ENCODE measurements at regions not wholly inside any gene's neighbourhood (a gene's known extent, or its start where the extent isn't known, plus 50 kb on each side); places are given as distances from the start of the nearest gene placed in this dataset.

DNA sequence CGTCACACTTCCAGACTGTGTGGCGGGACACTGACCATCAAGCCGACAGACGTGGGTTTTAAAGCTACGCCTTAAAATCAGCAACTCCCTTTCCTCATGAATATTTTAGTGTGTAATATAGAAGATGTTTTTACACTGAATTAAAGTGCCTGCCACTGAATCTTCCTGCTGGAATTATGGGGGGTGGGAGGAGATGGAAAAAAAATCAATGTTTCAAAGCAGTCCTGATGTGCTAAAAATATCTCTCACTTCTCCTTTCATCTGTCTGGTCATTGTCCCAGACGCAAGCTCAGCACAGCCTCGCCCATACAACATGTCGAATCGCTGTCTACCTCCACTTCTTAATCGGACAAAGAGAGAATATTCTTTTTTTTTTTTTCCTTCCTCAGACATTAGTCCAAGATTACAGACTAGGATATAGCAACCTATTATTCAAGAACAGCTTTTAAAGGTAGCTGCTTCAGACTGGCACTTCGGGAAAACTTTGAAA lies 165.1 kb upstream of the KLF14 start:
- TF ChIP-seq TAF1 (IDR thresholded peaks at IDR 0.05; ENCODE audit: low read depth, low read length): no peak
- 0 out of 2 replicates have a peak, but pooled peaks have one; percentile 26 for TF ChIP-seq SPI1 (IDR thresholded peaks at IDR 0.05; ENCODE audit: low read depth, low read length)
- TF ChIP-seq POLR2A (IDR thresholded peaks at IDR 0.05; ENCODE audit: low read depth, low read length): no peak
- TF ChIP-seq POLR2AphosphoS5 (IDR thresholded peaks at IDR 0.05; ENCODE audit: low read depth, low read length): no peak
- TF ChIP-seq PAX5 (IDR thresholded peaks at IDR 0.05; ENCODE audit: insufficient read depth, low read length, severe bottlenecking): no peak
